Gastrocnemius medialis (tissue), 4 donors: ENCODE measurements at regions not wholly inside any gene's neighbourhood (a gene's known extent, or its start where the extent isn't known, plus 50 kb on each side); places are given as distances from the start of the nearest gene placed in this dataset.

ENCODE experiments used
- ATAC-seq, 2 donors: fragments of 150-250 bp; one replicate each; pipeline ENCODE4 v1.9.1; 2016
- DNase-seq, 2 donors: peaks; one replicate each; pipeline ENCODE4 v3.0.0-alpha.2; 2019
- H3K27ac ChIP-seq, 4 donors: fragments of 200-600 bp; sonication (generic); 1 replicate in 1 of 4; 2 replicates in 3 of 4; pipeline ENCODE4 v1.5.1; 2016 to 2018; ENCODE audit warnings: mild to moderate bottlenecking in 2 of 4, moderate library complexity in 1 of 4
- H3K27me3 ChIP-seq, 3 donors: fragments of 200-600 bp; sonication (generic) in 2 of 3; 1 replicate in 1 of 3; 2 replicates in 2 of 3; pipeline versions ENCODE4 v1.5.1 to v1.6.0; 2016 to 2019; ENCODE audit warnings: mild to moderate bottlenecking in 1 of 3, moderate library complexity in 1 of 3
- H3K36me3 ChIP-seq, 2 donors: fragments of 200-600 bp; sonication (generic) in 1 of 2; one replicate each; pipeline ENCODE4 v1.5.1; 2017 to 2018
- H3K4me1 ChIP-seq, 2 donors: fragments of 200-600 bp; sonication (generic) in 1 of 2; one replicate each; pipeline ENCODE4 v1.5.1; 2016 to 2017; ENCODE audit warnings: mild to moderate bottlenecking in 2 of 2
- H3K4me3 ChIP-seq, 4 donors: fragments of 200-600 bp; sonication (generic) in 3 of 4; 1 replicate in 1 of 4; 2 replicates in 3 of 4; pipeline ENCODE4 v1.5.1; 2016 to 2019; ENCODE audit warnings: mild to moderate bottlenecking in 2 of 4
- H3K9me3 ChIP-seq, 3 donors: fragments of 200-600 bp; sonication (generic) in 2 of 3; 1 replicate in 1 of 3; 2 replicates in 2 of 3; pipeline ENCODE4 v1.5.1; 2016 to 2019
- POLR2A ChIP-seq, 2 donors: fragments of 450-650 bp; IDR thresholded peaks; one replicate each; pipeline ENCODE4 v1.6.1; 2017; ENCODE audit warnings: antibody characterized with exemption in 2 of 2, mild to moderate bottlenecking in 2 of 2, moderate library complexity in 2 of 2
- in situ Hi-C, 4 donors: fragments of 200-750 bp; cut with MboI; loops; one replicate each; pipeline versions ENCODE4 v1.15.0 to v1.8.0; 2017; ENCODE audit warnings: low sequenced_read_pairs in 4 of 4
- intact Hi-C: fragments of 100-400 bp; cut with DNase I; formaldehyde crosslinking; loops from one replicate; pipeline ENCODE4 v1.15.1; 2023; ENCODE audit warnings: low total_unique reads
- TF ChIP-seq, protein P1 (sequence below), 5 experiments: fragments of 450-650 bp in 3 of 5; fragments of 200-600 bp in 2 of 5; sonication (generic) in 2 of 5; IDR thresholded peaks in 4 of 5; conservative IDR thresholded peaks in 1 of 5; 1 replicate in 4 of 5; 2 replicates in 1 of 5; pipeline ENCODE4 v1.5.1; 2016 to 2019; ENCODE audit warnings: antibody characterized with exemption in 5 of 5, mild to moderate bottlenecking in 3 of 5, moderate library complexity in 3 of 5

DNA sequence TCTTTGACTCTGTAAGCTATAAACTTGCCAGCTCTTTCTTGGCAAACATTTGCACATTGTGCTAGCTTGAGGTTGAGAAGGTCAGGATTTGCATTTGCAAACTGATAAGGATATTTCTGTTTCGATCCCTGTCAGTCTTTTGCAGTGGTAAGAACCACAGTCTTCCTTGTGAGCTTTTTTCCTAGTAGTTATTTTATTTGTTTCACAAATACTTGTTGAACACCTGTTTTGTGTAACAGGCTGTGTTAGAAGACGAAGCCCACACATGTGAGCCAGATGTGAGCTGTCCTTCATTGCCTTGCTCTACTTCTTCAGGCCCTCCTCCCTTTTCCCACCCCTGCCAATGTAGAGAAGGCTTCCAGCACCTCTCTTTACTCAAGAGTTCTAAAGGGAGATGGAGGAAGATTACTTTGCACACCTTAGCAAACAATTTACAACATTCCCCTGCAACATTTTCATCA lies 327.0 kb upstream of the KLF4 start:
- DNase-seq (no peak), ATAC-seq (no peak)
- in situ Hi-C loops = no loop called here
- intact Hi-C loops = no loop called here
- H3K9me3 ChIP-seq = no peaks in the 10 kb centered on the region
- H3K4me1 ChIP-seq = no peaks in the 10 kb centered on the region
- H3K27ac ChIP-seq = no peak overlapping the region
- no peak overlapping the region for H3K4me3 ChIP-seq
- no peak for TF ChIP-seq POLR2A (IDR thresholded peaks at IDR 0.05)
- TF ChIP-seq, protein P1, sequence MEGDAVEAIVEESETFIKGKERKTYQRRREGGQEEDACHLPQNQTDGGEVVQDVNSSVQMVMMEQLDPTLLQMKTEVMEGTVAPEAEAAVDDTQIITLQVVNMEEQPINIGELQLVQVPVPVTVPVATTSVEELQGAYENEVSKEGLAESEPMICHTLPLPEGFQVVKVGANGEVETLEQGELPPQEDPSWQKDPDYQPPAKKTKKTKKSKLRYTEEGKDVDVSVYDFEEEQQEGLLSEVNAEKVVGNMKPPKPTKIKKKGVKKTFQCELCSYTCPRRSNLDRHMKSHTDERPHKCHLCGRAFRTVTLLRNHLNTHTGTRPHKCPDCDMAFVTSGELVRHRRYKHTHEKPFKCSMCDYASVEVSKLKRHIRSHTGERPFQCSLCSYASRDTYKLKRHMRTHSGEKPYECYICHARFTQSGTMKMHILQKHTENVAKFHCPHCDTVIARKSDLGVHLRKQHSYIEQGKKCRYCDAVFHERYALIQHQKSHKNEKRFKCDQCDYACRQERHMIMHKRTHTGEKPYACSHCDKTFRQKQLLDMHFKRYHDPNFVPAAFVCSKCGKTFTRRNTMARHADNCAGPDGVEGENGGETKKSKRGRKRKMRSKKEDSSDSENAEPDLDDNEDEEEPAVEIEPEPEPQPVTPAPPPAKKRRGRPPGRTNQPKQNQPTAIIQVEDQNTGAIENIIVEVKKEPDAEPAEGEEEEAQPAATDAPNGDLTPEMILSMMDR (IDR thresholded peaks at IDR 0.05 in 4 of 5, conservative IDR thresholded peaks at IDR 0.05 in 1 of 5) = no peak
- H3K36me3 ChIP-seq = no peaks in the 10 kb centered on the region
- no peaks in the 10 kb centered on the region for H3K27me3 ChIP-seq

DNA sequence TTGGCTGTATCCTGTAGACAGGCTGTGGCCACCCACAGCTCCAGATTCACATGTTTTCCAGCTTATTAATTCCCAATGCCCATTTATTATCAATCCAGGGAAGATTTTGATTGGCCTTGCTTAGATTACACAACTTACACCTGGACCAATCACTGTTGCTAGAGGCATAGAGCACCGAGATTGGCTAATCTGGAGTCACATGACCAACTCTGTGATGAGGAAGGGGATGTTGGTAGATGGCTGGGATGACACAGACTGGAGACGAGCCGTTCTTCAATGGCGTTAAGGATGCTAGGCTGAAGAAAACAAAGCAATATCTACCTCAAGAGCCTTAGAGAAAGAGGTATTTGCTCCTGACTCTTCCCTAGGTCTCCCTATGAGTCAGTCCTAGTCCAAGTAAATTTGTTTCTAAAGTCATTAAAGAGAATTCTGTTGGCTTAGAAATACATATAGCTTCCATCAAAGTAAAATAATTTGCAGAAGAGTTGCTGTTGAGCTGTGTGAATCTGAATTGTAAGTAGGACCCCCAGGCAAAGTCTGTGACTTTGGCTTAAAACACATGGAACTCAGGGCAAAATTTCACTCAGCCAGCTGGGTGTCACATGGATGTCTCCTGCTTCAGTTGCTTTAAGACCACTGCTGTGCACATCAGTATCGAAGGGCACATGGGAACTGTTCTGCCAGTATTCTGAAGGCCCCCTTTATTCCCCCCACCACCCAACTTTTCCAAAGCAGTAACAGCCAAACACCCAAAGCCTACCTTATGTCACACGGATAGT lies 326.4 kb upstream of the KLF4 start:
- H3K9me3 ChIP-seq = no peaks in the 10 kb centered on the region
- no peaks in the 10 kb centered on the region for H3K4me1 ChIP-seq
- in situ Hi-C loops = no loop called here
- no peaks in the 10 kb centered on the region for H3K27me3 ChIP-seq
- no peak for ATAC-seq
- H3K4me3 ChIP-seq = no peak overlapping the region
- no peak for DNase-seq
- intact Hi-C loops = no loop called here
- TF ChIP-seq, protein P1 (IDR thresholded peaks at IDR 0.05 in 4 of 5, conservative IDR thresholded peaks at IDR 0.05 in 1 of 5) = no peak
- TF ChIP-seq POLR2A (IDR thresholded peaks at IDR 0.05) = no peak
- H3K36me3 ChIP-seq = no peaks in the 10 kb centered on the region
- H3K27ac ChIP-seq = no peak overlapping the region

DNA sequence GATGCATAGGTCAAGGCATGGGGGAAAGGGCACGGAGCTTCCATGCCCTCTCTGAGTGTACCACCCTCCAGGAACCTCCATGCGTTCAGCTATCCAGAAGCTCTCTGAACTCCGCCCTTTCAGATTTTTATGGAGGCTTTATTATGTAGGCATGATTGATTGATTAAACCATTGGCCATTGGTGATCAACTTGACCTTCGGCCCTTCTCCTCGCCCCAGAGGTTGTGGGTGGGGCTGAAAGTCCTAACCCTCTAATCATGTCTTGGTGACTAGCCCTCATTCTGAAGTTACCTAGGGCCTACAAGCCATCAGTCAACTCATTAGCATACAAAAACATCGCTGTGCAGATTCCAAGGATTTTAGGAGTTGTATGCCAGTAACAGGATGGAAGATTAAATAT lies 323.7 kb upstream of the KLF4 start:
- no peaks in the 10 kb centered on the region for H3K36me3 ChIP-seq
- intact Hi-C loops (no loop called here), in situ Hi-C loops (no loop called here)
- no peaks in the 10 kb centered on the region for H3K4me1 ChIP-seq
- no peak for TF ChIP-seq POLR2A (IDR thresholded peaks at IDR 0.05)
- TF ChIP-seq, protein P1 (IDR thresholded peaks at IDR 0.05 in 4 of 5, conservative IDR thresholded peaks at IDR 0.05 in 1 of 5) = no peak
- H3K27ac ChIP-seq = no peak overlapping the region
- H3K27me3 ChIP-seq = no peaks in the 10 kb centered on the region
- ATAC-seq (no peak), DNase-seq (no peak)
- no peaks in the 10 kb centered on the region for H3K9me3 ChIP-seq
- H3K4me3 ChIP-seq = no peak overlapping the region

DNA sequence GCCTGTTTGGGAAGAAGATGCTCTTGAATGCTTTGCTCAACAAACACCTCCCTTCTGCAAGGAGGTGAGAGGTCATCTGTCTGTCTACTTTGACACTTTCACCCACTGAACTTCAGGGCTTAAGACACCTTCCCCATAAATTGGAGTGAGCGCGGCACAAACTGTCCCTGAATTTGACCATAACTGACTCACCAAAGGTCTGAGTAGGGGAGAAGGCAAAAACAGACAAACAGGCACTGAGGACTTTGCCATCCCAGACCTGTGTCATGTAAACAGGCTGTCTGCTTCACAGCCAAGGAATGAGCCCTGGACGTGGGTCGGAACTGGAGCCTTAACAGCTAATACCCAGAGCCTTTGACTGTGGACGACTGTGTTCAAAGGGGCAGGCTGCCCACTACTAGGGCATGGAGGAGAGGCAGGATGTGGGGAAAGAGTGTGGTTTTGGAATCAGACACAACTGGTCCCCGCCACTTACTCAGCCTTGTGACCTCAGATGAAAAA lies 320.9 kb upstream of the KLF4 start:
- Histone ChIP-seq H3K36me3 (no peaks in the 10 kb centered on the region), H3K4me1 (no peaks in the 10 kb centered on the region), H3K9me3 (no peaks in the 10 kb centered on the region), H3K27me3 (no peaks in the 10 kb centered on the region), H3K27ac (no peak overlapping the region), H3K4me3 (no peak overlapping the region)
- DNase-seq (peak in 1 of 2 donors; percentile 15), ATAC-seq (peak in 1 of 2 donors; percentile 41)
- intact Hi-C loops = no loop called here
- no peak for TF ChIP-seq POLR2A (IDR thresholded peaks at IDR 0.05)
- TF ChIP-seq, protein P1 (IDR thresholded peaks at IDR 0.05 in 4 of 5, conservative IDR thresholded peaks at IDR 0.05 in 1 of 5) = no peak
- in situ Hi-C loops = no loop called here
